GM12878 (cell line): ENCODE measurements at regions not wholly inside any gene's neighbourhood (a gene's known extent, or its start where the extent isn't known, plus 50 kb on each side); places are given as distances from the start of the nearest gene placed in this dataset.

Experiments used
- ATAC-seq: fragments of 200-7000 bp; cut with Tn5 transposase; 3 replicates; pipeline ENCODE4 v1.9.1; 2020; ENCODE audit warnings: mild to moderate bottlenecking, moderate library complexity
- BruUV-seq: library from RNA; stranded (reverse); fragments of 400-500 nt; replicated peaks from 2 replicates; lab custom pipeline; 2021; lab: Mats Ljungman, UMichigan
- CTCF ChIA-PET: fragments of 300-600 bp; sonication (Branson Sonifier 250); formaldehyde crosslinking; extraction: SDS; loops from one replicate; lab custom pipeline; 2021; ENCODE audit warnings: inconsistent platforms; lab: Yijun Ruan, JAX
- POLR2A ChIA-PET: fragments of 350-600 bp; formaldehyde crosslinking; extraction: SDS; loops from one replicate; lab custom pipeline; 2021; ENCODE audit warnings: inconsistent platforms; lab: Charles Lee
- RAD21 ChIA-PET: fragments of 300-600 bp; sonication (Branson Sonifier 250); formaldehyde crosslinking; loops from one replicate; lab custom pipeline; 2023; ENCODE audit warnings: antibody characterized with exemption; ENCODE audit not compliant: unreplicated experiment; lab: Charles Lee
- SMC1A ChIA-PET: fragments of 300-600 bp; sonication (Branson Sonifier 250); formaldehyde crosslinking; loops from one replicate; lab custom pipeline; 2023; ENCODE audit not compliant: unreplicated experiment, uncharacterized antibody; lab: Charles Lee
- DNase-seq: peaks from one replicate; pipeline ENCODE4 v3.0.0-alpha.2; 2011; ENCODE audit warnings: low read depth, low spot score
- FAIRE-seq: peaks from 3 replicates; lab custom pipeline; 2011; peaks lifted over from hg19 to GRCh38; lab: Jason Lieb, UNC
- H2AFZ ChIP-seq: 2 replicates; pipeline ENCODE4 v1.6.0; 2011; ENCODE audit warnings: low read depth, low read length, control low read depth; ENCODE audit not compliant: control insufficient read depth
- H3K27ac ChIP-seq: 2 replicates; pipeline ENCODE4 v1.5.1; 2011; ENCODE audit warnings: control low read depth; ENCODE audit not compliant: control insufficient read depth, insufficient read depth
- H3K27me3 ChIP-seq, 2 experiments: replicated peaks in 1 of 2; 2 replicates each; pipeline versions ENCODE4 v1.6.0 to v1.6.1; 2011; ENCODE audit warnings: low read length in 1 of 2; ENCODE audit not compliant: control insufficient read depth in 2 of 2, insufficient read depth in 2 of 2
- H3K36me3 ChIP-seq, 2 experiments: 2 replicates each; pipeline ENCODE4 v1.5.1; 2011; ENCODE audit warnings: low read length in 1 of 2; ENCODE audit not compliant: control insufficient read depth in 2 of 2, insufficient read depth in 2 of 2
- H3K4me1 ChIP-seq: 2 replicates; pipeline ENCODE4 v1.6.1; 2011; ENCODE audit warnings: mild to moderate bottlenecking, low read length, moderate library complexity, mixed read lengths; ENCODE audit not compliant: control insufficient read depth, insufficient read depth
- H3K4me2 ChIP-seq: 2 replicates; pipeline ENCODE4 v1.6.0; 2011; ENCODE audit warnings: control low read depth; ENCODE audit not compliant: control insufficient read depth, insufficient read depth
- H3K4me3 ChIP-seq: fragments of 200-600 bp; sonication (generic); 2 replicates; pipeline ENCODE4 v1.5.1; 2016
- H3K79me2 ChIP-seq: 2 replicates; pipeline ENCODE4 v1.6.0; 2011; ENCODE audit warnings: low read length; ENCODE audit not compliant: control insufficient read depth, insufficient read depth
- H3K9ac ChIP-seq: 2 replicates; pipeline ENCODE4 v1.8.0; 2011; ENCODE audit warnings: low read length, control low read depth, mixed read lengths; ENCODE audit not compliant: control insufficient read depth, insufficient read depth
- H3K9me3 ChIP-seq: replicated peaks from 3 replicates; pipeline ENCODE4 v1.5.1; 2011; ENCODE audit warnings: mild to moderate bottlenecking, low read length; ENCODE audit not compliant: control insufficient read depth, insufficient read depth
- H4K20me1 ChIP-seq: 2 replicates; pipeline ENCODE4 v1.6.0; 2011; ENCODE audit not compliant: control insufficient read depth, insufficient read depth
- MEF2A ChIP-seq: IDR thresholded peaks from 2 replicates; pipeline ENCODE4 v1.6.1; 2011; ENCODE audit warnings: low read depth, mild to moderate bottlenecking, low read length, moderate library complexity; ENCODE audit not compliant: insufficient read depth
- PML ChIP-seq: IDR thresholded peaks from 2 replicates; pipeline ENCODE4 v1.6.1; 2012; ENCODE audit warnings: low read length, inconsistent platforms
- REST ChIP-seq: IDR thresholded peaks from 2 replicates; pipeline ENCODE4 v1.6.1; 2012; ENCODE audit warnings: mild to moderate bottlenecking, low read depth, low read length
- SUPT20H ChIP-seq: IDR thresholded peaks from 2 replicates; pipeline ENCODE4 v1.6.1; 2011; ENCODE audit warnings: low read depth, mild to moderate bottlenecking, low read length, moderate library complexity, borderline replicate concordance; ENCODE audit not compliant: control insufficient read depth
- USF2 ChIP-seq: IDR thresholded peaks from 2 replicates; pipeline ENCODE4 v1.6.1; 2011; ENCODE audit warnings: low read depth, low read length, improper control_type of control experiment, borderline replicate concordance
- WGBS: methylation state at CpG from one replicate; pipeline ENCODE4 v1.1.6; 2016; ENCODE audit warnings: low lambda C conversion rate; ENCODE audit not compliant: insufficient replicate concordance, insufficient coverage; ENCODE audit errors: missing lambda C conversion rate; 5-methylcytosine and 5-hydroxymethylcytosine counted together
- in situ Hi-C: fragments of 300-500 bp; cut with MboI; formaldehyde crosslinking; loops from 9 replicates; pipeline ENCODE4 v1.14.3; 2018; ENCODE audit warnings: mixed read lengths
- intact Hi-C: fragments of 100-400 bp; cut with micrococcal nuclease; formaldehyde crosslinking; loops from one replicate; pipeline ENCODE4 v1.14.2; 2022; ENCODE audit not compliant: unreplicated experiment

- CTCF ChIA-PET: interaction anchor here (1.7 kb wide), 1 partner anchor 13 kb away, joined by 4 read pairs; no protein-coding TSS in a partner anchor
- Histone ChIP-seq H2AFZ (no peak overlapping the region), H3K27ac (no peak overlapping the region), H3K9me3 (no peaks in the 10 kb centered on the region), H3K4me3 (no peak overlapping the region), H3K4me2 (no peak overlapping the region), H4K20me1 (no peaks in the 10 kb centered on the region), H3K4me1 (peaks cover 10% of the 10 kb centered on the region; the same call in 1 of the 2 replicates), H3K9ac (no peak overlapping the region), H3K27me3 (no peaks in the 10 kb centered on the region), H3K36me3 (no peaks in the 10 kb centered on the region), H3K79me2 (no peaks in the 10 kb centered on the region)
- TF ChIP-seq USF2 (no peak), MEF2A (no peak), SUPT20H (no peak), PML (no peak), REST (no peak)
- SMC1A ChIA-PET: interaction anchor here (1.0 kb wide), 1 partner anchor 277 kb away, joined by 3 read pairs; no protein-coding TSS in a partner anchor
- in situ Hi-C loops (no loop called here), intact Hi-C loops (no loop called here)
- no peak for FAIRE-seq
- no TSS peak for BruUV-seq
- RAD21 ChIA-PET: no interaction called here
- whole genome bisulfite sequencing: 35% methylated on average over 4 of the region's 4 CpGs
- POLR2A ChIA-PET: no interaction called here
- no peak for DNase-seq
- ATAC-seq: no peak
These were observed 107.2 kb upstream of the SPRED2 start for GRCh38 chr2:65539633-65540032.
